DOHH2 (cell line): ENCODE measurements at regions not wholly inside any gene's neighbourhood (a gene's known extent, or its start where the extent isn't known, plus 50 kb on each side); places are given as distances from the start of the nearest gene placed in this dataset.

Experiments
- H3F3A ChIP-seq: fragments of 200-600 bp; sonication (generic), shearing (Covaris generic); 2 replicates; pipeline ENCODE4 v1.6.0; 2016; ENCODE audit warnings: antibody characterized with exemption, mild to moderate bottlenecking; ENCODE audit not compliant: control insufficient read depth, insufficient read depth
- H3K27ac ChIP-seq: fragments of 200-600 bp; sonication (generic); 2 replicates; pipeline ENCODE4 v1.5.1; 2014; ENCODE audit warnings: low read depth, mild to moderate bottlenecking, low read length, moderate library complexity
- H3K27me3 ChIP-seq: fragments of 200-600 bp; sonication (generic); 2 replicates; pipeline ENCODE4 v1.6.1; 2014; ENCODE audit warnings: mild to moderate bottlenecking, low read length, mixed read lengths; ENCODE audit not compliant: control insufficient read depth
- H3K36me3 ChIP-seq: fragments of 200-600 bp; sonication (generic); 2 replicates; pipeline ENCODE4 v1.6.1; 2014; ENCODE audit warnings: mild to moderate bottlenecking, low read length, moderate library complexity, mixed read lengths; ENCODE audit not compliant: control insufficient read depth
- H3K4me1 ChIP-seq: fragments of 200-600 bp; sonication (generic); 2 replicates; pipeline ENCODE4 v1.6.1; 2014; ENCODE audit warnings: mild to moderate bottlenecking, low read length, mixed read lengths; ENCODE audit not compliant: control insufficient read depth
- H3K4me2 ChIP-seq: fragments of 200-600 bp; sonication (generic); 2 replicates; pipeline ENCODE4 v1.6.0; 2014; ENCODE audit warnings: mild to moderate bottlenecking, low read length, moderate library complexity
- H3K4me3 ChIP-seq: fragments of 200-600 bp; sonication (generic); 2 replicates; pipeline ENCODE4 v1.5.1; 2014; ENCODE audit warnings: mild to moderate bottlenecking, low read length, mixed read lengths
- H3K79me2 ChIP-seq: fragments of 200-600 bp; sonication (generic); 2 replicates; pipeline ENCODE4 v1.6.1; 2014; ENCODE audit warnings: mild to moderate bottlenecking, low read length, mixed read lengths; ENCODE audit not compliant: control insufficient read depth
- H3K9me2 ChIP-seq: fragments of 200-600 bp; sonication (generic); replicated peaks from 2 replicates; pipeline ENCODE4 v1.6.1; 2014; ENCODE audit warnings: mild to moderate bottlenecking, low read length, mixed read lengths; ENCODE audit not compliant: control insufficient read depth
- H3K9me3 ChIP-seq: fragments of 200-600 bp; sonication (generic); 2 replicates; pipeline ENCODE4 v1.6.1; 2014; ENCODE audit warnings: antibody characterized with exemption, low read length, mixed read lengths; ENCODE audit not compliant: control insufficient read depth, insufficient read depth
- H4K20me1 ChIP-seq: fragments of 200-600 bp; sonication (generic); 2 replicates; pipeline ENCODE4 v1.6.0; 2014; ENCODE audit warnings: low read depth, mild to moderate bottlenecking, antibody characterized with exemption, low read length, moderate library complexity; ENCODE audit not compliant: control insufficient read depth, insufficient read depth
- EZH2phosphoT487 ChIP-seq: fragments of 200-600 bp; sonication (generic); IDR thresholded peaks from 2 replicates; pipeline ENCODE4 v1.6.1; 2017; ENCODE audit warnings: borderline replicate concordance, mild to moderate bottlenecking, antibody characterized with exemption, low read length, moderate library complexity, mixed read lengths
- TF ChIP-seq, protein P1 (sequence below): fragments of 200-600 bp; sonication (generic); IDR thresholded peaks from one replicate; pipeline ENCODE4 v1.5.1; 2014; ENCODE audit warnings: antibody characterized with exemption, mild to moderate bottlenecking, low read depth, low read length; ENCODE audit not compliant: poor library complexity, severe bottlenecking

DNA sequence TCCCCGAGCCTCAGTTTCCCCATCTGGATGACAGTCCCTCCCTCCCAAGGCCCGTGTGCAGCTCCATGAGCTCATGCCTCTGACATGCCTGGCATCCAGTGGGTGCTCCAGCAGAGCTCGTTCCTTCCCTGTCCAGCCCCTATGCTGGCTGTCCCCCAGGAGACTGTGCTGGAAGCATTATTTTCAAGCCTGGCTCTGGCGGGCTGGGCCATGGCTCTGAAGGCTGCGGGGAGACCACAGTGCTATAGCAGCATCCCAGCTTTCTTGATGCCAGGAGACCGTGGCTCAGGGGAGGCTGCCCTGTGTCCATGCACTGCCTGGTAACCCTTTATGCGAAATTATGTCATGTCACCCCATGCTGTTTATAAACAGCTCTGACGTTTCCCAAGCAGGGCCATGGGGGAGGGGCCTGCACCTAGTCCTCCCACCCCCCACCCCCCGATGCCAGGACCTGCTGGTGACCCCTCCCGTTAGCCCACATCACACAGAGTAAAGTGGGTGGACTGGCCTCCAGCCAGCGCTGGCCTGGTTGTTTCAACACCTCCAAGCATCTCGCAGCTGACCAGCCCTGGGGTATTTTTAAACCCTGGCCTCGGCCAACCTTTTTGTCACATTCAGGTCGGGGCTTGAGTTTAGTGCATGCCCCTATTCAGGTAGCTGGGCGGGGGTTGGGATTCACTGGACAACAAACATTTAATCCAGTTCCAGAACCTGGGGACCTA lies 105.9 kb upstream of the ZNF716 start:
- TF ChIP-seq, protein P1, sequence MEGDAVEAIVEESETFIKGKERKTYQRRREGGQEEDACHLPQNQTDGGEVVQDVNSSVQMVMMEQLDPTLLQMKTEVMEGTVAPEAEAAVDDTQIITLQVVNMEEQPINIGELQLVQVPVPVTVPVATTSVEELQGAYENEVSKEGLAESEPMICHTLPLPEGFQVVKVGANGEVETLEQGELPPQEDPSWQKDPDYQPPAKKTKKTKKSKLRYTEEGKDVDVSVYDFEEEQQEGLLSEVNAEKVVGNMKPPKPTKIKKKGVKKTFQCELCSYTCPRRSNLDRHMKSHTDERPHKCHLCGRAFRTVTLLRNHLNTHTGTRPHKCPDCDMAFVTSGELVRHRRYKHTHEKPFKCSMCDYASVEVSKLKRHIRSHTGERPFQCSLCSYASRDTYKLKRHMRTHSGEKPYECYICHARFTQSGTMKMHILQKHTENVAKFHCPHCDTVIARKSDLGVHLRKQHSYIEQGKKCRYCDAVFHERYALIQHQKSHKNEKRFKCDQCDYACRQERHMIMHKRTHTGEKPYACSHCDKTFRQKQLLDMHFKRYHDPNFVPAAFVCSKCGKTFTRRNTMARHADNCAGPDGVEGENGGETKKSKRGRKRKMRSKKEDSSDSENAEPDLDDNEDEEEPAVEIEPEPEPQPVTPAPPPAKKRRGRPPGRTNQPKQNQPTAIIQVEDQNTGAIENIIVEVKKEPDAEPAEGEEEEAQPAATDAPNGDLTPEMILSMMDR: no peak
- TF ChIP-seq EZH2phosphoT487: no peak
- peaks cover 52% of the 10 kb centered on the region for H3K9me3 ChIP-seq
- no peaks in the 10 kb centered on the region for H3K79me2 ChIP-seq
- H4K20me1 ChIP-seq: no peaks in the 10 kb centered on the region
- no peak overlapping the region for H3K4me2 ChIP-seq
- H3K4me3 ChIP-seq: no peak overlapping the region
- no peaks in the 10 kb centered on the region for H3K36me3 ChIP-seq
- H3K9me2 ChIP-seq: no peaks in the 10 kb centered on the region
- no peak overlapping the region for H3K27ac ChIP-seq
- H3K27me3 ChIP-seq: no peaks in the 10 kb centered on the region
- no peaks in the 10 kb centered on the region for H3F3A ChIP-seq
- H3K4me1 ChIP-seq: no peaks in the 10 kb centered on the region

GRCh38 chr7:57344957-57345356 lies 105.0 kb upstream of the ZNF716 start:
- Histone ChIP-seq H3K27ac (no peak overlapping the region), H3K27me3 (no peaks in the 10 kb centered on the region), H4K20me1 (no peaks in the 10 kb centered on the region), H3K36me3 (no peaks in the 10 kb centered on the region), H3K9me2 (no peaks in the 10 kb centered on the region), H3F3A (no peaks in the 10 kb centered on the region), H3K9me3 (peaks cover 59% of the 10 kb centered on the region), H3K79me2 (no peaks in the 10 kb centered on the region), H3K4me3 (no peak overlapping the region), H3K4me1 (no peaks in the 10 kb centered on the region), H3K4me2 (no peak overlapping the region)
- no peak for TF ChIP-seq EZH2phosphoT487
- TF ChIP-seq, protein P1: no peak

DNA sequence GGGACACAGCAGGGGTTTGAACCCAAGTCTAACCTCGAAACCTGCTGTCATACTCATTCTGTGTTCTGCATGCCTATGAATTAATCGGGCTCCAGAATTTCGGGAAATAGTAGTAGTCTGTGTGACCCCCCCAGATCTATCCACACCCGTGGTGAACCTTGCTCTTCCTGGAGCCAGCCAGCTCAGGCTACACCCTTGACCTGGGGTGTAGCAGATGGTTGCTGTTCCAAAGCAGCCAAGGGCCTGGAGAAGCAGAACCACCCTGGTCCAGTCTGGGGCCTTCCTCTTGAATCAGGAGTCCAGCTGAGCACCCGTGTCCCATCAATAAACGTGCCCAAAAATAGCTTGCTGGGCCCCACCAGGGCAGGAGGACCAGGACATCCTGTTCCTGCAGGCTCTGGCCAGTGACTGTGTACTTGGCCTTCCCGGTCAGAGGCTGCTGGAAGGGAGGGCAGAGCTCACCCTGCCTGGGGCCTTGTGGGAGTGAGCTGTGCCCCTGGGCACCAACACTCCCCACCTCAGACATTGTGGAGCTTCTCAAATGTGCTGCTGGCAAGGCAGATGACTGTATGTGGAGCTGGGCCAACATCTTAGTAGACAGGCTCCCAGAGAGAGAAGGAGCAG lies 101.2 kb upstream of the ZNF716 start:
- H3K36me3 ChIP-seq: no peaks in the 10 kb centered on the region
- H3K4me2 ChIP-seq: no peak overlapping the region
- no peak for TF ChIP-seq EZH2phosphoT487
- TF ChIP-seq, protein P1: no peak
- no peaks in the 10 kb centered on the region for H4K20me1 ChIP-seq
- H3K9me3 ChIP-seq: peaks cover 72% of the 10 kb centered on the region
- no peaks in the 10 kb centered on the region for H3K27me3 ChIP-seq
- H3K79me2 ChIP-seq: no peaks in the 10 kb centered on the region
- H3F3A ChIP-seq: no peaks in the 10 kb centered on the region
- no peak overlapping the region for H3K4me3 ChIP-seq
- H3K4me1 ChIP-seq: no peaks in the 10 kb centered on the region
- H3K27ac ChIP-seq: no peak overlapping the region
- no peaks in the 10 kb centered on the region for H3K9me2 ChIP-seq
